ENCODE measurements at regions not wholly inside any gene's neighbourhood (a gene's known extent, or its start where the extent isn't known, plus 50 kb on each side); places are given as distances from the start of the nearest gene placed in this dataset.

DNA sequence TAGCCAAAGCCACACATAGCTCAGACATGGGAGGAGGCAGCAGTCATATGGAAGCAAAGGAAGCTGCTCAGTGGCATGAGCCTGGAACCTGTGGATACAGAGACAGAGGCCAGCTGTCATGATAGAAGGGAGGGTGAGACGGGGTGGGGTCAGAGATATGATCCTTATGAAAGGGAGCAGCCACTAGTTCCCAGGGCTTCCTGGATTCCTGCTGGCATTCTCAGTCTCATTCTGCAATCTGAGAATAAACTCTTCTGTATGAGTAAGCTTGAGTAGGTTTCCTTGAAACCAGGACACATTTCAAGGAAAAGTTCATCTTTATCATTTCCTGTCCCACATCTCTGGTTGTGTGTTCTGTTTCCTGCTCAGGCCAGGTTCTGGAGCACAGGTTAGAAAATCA, 220.2 kb upstream of the SNX19 start:
- TF ChIP-seq, protein P1, sequence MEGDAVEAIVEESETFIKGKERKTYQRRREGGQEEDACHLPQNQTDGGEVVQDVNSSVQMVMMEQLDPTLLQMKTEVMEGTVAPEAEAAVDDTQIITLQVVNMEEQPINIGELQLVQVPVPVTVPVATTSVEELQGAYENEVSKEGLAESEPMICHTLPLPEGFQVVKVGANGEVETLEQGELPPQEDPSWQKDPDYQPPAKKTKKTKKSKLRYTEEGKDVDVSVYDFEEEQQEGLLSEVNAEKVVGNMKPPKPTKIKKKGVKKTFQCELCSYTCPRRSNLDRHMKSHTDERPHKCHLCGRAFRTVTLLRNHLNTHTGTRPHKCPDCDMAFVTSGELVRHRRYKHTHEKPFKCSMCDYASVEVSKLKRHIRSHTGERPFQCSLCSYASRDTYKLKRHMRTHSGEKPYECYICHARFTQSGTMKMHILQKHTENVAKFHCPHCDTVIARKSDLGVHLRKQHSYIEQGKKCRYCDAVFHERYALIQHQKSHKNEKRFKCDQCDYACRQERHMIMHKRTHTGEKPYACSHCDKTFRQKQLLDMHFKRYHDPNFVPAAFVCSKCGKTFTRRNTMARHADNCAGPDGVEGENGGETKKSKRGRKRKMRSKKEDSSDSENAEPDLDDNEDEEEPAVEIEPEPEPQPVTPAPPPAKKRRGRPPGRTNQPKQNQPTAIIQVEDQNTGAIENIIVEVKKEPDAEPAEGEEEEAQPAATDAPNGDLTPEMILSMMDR (IDR thresholded peaks at IDR 0.05) = no peak
- TF ChIP-seq POLR2A (IDR thresholded peaks at IDR 0.05) = no peak
